ENCODE measurements at regions not wholly inside any gene's neighbourhood (a gene's known extent, or its start where the extent isn't known, plus 50 kb on each side); places are given as distances from the start of the nearest gene placed in this dataset.

DNA sequence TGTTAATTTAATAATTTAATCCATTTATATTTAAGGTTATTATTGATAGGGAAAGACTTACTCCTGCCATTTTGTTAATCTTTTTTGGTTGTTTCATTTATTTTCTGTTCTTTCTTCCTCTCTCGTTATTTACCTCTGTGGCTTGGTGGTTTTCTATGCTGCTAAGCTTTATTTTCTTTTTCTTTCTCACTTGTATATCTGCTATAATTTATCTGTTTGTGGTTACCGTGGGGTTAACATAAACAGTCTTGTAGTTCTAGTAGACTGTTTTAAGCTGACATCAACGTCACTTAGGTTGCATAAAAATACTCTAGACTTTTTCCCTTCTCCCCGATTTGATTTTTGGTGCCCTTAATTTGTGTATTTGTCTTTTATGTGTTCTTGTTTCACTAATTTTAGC lies 381.3 kb upstream of the SPTLC3 start:
- no peaks in the 10 kb centered on the region for H3K27me3 ChIP-seq (replicated peaks; ENCODE audit: control insufficient read depth, insufficient read depth, low read length)
- H3K9ac ChIP-seq (ENCODE audit: low read length) = no peak overlapping the region
- H3K36me3 ChIP-seq (ENCODE audit: control insufficient read depth, insufficient read depth, low read length, severe bottlenecking) = no peaks in the 10 kb centered on the region
- no peak overlapping the region for H3K4me3 ChIP-seq (ENCODE audit: low read length)
- H3K4me1 ChIP-seq (ENCODE audit: control insufficient read depth, insufficient read depth, low read length) = no peaks in the 10 kb centered on the region
- H3K9me3 ChIP-seq (ENCODE audit: control insufficient read depth, low read length) = peaks cover 12% of the 10 kb centered on the region
- DNase-seq (ENCODE audit: low read depth) = no peak

DNA sequence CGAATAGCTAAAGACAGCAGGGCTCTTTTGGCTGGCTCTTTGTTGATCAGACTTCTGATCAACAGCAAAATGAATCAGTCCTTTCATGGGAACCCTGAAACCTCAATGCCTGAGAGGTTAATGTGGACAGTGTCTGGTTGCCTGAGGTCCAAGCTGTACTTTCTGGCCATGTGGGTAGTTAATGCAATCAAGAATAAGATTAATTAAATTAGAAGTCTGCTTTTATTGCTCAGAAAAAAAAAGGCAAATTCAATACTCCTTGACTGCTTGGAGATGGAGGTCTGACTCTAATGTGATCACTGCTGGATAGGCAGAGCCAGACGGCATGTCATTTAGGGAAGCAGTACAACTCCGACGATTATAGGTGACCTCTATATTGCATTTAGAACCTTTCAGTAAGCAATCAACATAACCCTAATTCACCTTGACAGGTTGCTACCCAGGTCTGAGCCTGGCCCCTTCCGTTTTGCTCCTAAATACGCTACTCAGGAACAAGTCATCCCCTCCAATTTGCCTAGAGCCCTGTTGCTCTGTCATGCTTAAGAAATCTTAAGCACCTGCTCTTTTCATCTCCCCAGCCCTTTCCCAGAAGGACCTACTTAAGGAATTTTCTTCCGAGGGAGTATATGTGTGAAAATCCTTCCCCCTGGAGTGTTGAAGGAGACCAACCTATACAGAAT lies 370.0 kb upstream of the SPTLC3 start:
- Histone ChIP-seq H3K9ac (ENCODE audit: low read length) (no peak overlapping the region), H3K36me3 (ENCODE audit: control insufficient read depth, insufficient read depth, low read length, severe bottlenecking) (no peaks in the 10 kb centered on the region), H3K27me3 (replicated peaks; ENCODE audit: control insufficient read depth, insufficient read depth, low read length) (no peaks in the 10 kb centered on the region), H3K4me1 (ENCODE audit: control insufficient read depth, insufficient read depth, low read length) (no peaks in the 10 kb centered on the region), H3K9me3 (ENCODE audit: control insufficient read depth, low read length) (no peaks in the 10 kb centered on the region), H3K4me3 (ENCODE audit: low read length) (no peak overlapping the region)
- DNase-seq (ENCODE audit: low read depth) = no peak

DNA sequence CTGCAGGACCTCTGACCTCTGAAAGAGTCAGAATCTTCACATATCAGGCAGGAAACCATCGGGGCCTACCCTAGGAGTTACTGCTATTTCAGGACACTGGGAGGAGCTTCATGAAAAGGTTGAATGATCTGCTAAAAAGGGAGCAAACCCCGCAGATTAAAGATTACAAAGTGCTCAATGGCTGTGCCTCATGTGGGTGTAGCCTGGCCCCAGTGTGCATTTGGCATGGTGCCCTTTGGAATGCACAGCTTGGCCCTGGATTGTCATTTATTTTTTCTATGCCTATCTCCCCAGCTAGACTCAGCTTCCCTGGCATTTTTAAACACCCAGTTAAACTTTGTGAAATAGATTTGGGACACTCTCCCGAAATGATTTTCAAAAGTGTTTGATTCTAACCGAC lies 368.5 kb upstream of the SPTLC3 start:
- no peaks in the 10 kb centered on the region for H3K36me3 ChIP-seq (ENCODE audit: control insufficient read depth, insufficient read depth, low read length, severe bottlenecking)
- H3K27me3 ChIP-seq (replicated peaks; ENCODE audit: control insufficient read depth, insufficient read depth, low read length) = no peaks in the 10 kb centered on the region
- no peak overlapping the region for H3K4me3 ChIP-seq (ENCODE audit: low read length)
- no peak for DNase-seq (ENCODE audit: low read depth)
- no peaks in the 10 kb centered on the region for H3K9me3 ChIP-seq (ENCODE audit: control insufficient read depth, low read length)
- no peaks in the 10 kb centered on the region for H3K4me1 ChIP-seq (ENCODE audit: control insufficient read depth, insufficient read depth, low read length)
- H3K9ac ChIP-seq (ENCODE audit: low read length) = no peak overlapping the region

DNA sequence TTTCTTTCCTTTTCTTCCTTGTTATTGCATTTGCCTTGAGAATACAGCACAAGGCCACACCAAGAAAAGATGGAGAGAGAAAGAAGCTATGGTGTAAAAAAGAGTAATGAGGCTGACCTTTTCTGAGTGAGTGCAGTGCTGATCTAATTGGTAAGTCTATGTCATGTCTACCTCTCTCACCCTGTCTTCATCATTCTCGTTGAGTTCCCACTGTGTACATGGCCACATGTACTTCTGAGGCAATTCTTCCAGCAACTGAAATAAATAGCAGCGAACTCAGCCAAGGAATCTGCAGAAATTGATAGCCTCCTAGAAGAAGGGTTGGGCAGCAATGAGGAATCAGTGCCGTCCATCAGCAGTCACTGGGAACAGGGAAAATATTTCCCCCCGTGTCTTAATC lies 367.2 kb upstream of the SPTLC3 start:
- Histone ChIP-seq H3K27me3 (replicated peaks; ENCODE audit: control insufficient read depth, insufficient read depth, low read length) (no peaks in the 10 kb centered on the region), H3K4me1 (ENCODE audit: control insufficient read depth, insufficient read depth, low read length) (no peaks in the 10 kb centered on the region), H3K36me3 (ENCODE audit: control insufficient read depth, insufficient read depth, low read length, severe bottlenecking) (no peaks in the 10 kb centered on the region), H3K4me3 (ENCODE audit: low read length) (no peak overlapping the region), H3K9ac (ENCODE audit: low read length) (no peak overlapping the region), H3K9me3 (ENCODE audit: control insufficient read depth, low read length) (no peaks in the 10 kb centered on the region)
- no peak for DNase-seq (ENCODE audit: low read depth)

DNA sequence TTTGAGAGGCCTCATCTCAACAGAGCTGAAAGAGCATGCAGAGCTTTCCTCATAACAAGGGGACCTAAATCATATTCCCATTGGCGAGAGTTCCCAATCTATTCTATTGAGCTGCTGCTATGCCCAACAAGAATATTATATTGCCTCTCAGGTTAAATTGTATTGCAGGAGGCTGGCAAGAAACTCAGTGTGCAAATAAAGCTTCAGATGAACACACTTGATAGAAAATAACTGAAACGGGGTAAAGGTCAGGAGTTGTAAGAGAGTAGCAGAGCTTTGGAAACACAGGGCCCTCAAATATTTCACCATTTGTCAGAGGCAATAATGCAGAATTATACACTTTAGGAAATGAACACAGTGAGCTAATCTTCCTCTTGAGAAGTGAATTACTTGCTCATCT lies 364.3 kb upstream of the SPTLC3 start:
- no peaks in the 10 kb centered on the region for H3K9me3 ChIP-seq (ENCODE audit: control insufficient read depth, low read length)
- no peaks in the 10 kb centered on the region for H3K27me3 ChIP-seq (replicated peaks; ENCODE audit: control insufficient read depth, insufficient read depth, low read length)
- DNase-seq (ENCODE audit: low read depth) = no peak
- no peak overlapping the region for H3K9ac ChIP-seq (ENCODE audit: low read length)
- no peaks in the 10 kb centered on the region for H3K4me1 ChIP-seq (ENCODE audit: control insufficient read depth, insufficient read depth, low read length)
- no peaks in the 10 kb centered on the region for H3K36me3 ChIP-seq (ENCODE audit: control insufficient read depth, insufficient read depth, low read length, severe bottlenecking)
- H3K4me3 ChIP-seq (ENCODE audit: low read length) = no peak overlapping the region

DNA sequence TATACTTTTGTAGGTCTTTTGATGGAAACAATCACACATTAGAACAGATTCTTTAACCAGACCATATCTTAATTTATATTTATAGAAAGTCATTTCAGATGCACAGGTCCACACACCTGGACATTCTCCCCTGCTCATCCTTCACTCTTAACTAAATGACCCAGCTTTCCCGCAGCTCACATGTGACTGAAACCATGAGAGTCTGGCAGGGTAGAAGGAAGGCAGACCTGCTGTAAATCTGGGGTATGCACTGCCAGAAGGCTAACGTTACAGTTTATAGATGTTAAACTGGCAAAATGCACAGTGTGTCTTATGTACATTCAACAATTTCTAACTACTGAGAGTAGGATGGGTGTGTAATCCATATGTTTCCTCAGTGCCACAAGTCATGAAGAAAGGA lies 359.5 kb upstream of the SPTLC3 start:
- no peaks in the 10 kb centered on the region for H3K9me3 ChIP-seq (ENCODE audit: control insufficient read depth, low read length)
- no peak overlapping the region for H3K4me3 ChIP-seq (ENCODE audit: low read length)
- H3K9ac ChIP-seq (ENCODE audit: low read length) = no peak overlapping the region
- no peaks in the 10 kb centered on the region for H3K4me1 ChIP-seq (ENCODE audit: control insufficient read depth, insufficient read depth, low read length)
- no peaks in the 10 kb centered on the region for H3K36me3 ChIP-seq (ENCODE audit: control insufficient read depth, insufficient read depth, low read length, severe bottlenecking)
- H3K27me3 ChIP-seq (replicated peaks; ENCODE audit: control insufficient read depth, insufficient read depth, low read length) = no peaks in the 10 kb centered on the region
- no peak for DNase-seq (ENCODE audit: low read depth)

DNA sequence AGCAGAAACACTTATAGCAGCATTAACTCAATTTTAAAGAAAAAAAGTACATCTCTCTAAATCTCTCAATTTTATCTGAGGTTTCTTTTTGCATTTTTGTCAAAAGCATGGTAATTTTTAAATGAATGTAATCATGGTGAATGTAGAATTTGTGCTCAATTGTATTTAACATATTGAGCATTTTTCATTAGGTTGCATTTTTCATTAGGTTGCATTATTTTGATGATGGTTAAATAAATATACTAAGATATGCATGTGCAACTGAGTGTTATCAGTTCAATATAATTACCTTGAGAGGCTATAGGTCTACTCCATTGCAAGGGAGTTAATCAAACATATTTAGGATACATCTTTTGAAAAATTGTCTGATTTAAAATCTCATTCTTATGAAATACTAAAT lies 355.1 kb upstream of the SPTLC3 start:
- Histone ChIP-seq H3K4me1 (ENCODE audit: control insufficient read depth, insufficient read depth, low read length) (no peaks in the 10 kb centered on the region), H3K9me3 (ENCODE audit: control insufficient read depth, low read length) (no peaks in the 10 kb centered on the region), H3K36me3 (ENCODE audit: control insufficient read depth, insufficient read depth, low read length, severe bottlenecking) (no peaks in the 10 kb centered on the region), H3K4me3 (ENCODE audit: low read length) (no peak overlapping the region), H3K9ac (ENCODE audit: low read length) (no peak overlapping the region), H3K27me3 (replicated peaks; ENCODE audit: control insufficient read depth, insufficient read depth, low read length) (no peaks in the 10 kb centered on the region)
- DNase-seq (ENCODE audit: low read depth) = no peak

DNA sequence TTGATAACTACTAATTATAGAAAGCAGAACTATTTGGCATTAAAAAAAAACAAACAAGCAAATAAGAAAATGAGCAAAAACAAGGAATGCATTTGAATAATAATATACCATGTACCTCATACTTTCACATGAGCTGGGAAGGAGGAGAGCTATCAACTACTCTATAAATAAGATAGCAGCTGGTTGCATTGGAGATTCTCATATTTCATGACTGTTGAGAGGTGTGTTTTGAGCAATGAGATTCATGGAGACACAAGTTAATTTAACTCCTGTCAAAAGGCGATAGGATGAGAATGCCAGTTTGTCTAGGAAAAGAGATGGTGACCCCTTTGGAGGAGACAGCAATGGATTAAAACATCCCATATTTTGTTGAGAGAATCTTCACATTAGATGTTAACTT lies 348.8 kb upstream of the SPTLC3 start:
- no peaks in the 10 kb centered on the region for H3K36me3 ChIP-seq (ENCODE audit: control insufficient read depth, insufficient read depth, low read length, severe bottlenecking)
- H3K27me3 ChIP-seq (replicated peaks; ENCODE audit: control insufficient read depth, insufficient read depth, low read length) = no peaks in the 10 kb centered on the region
- H3K9ac ChIP-seq (ENCODE audit: low read length) = no peak overlapping the region
- no peak overlapping the region for H3K4me3 ChIP-seq (ENCODE audit: low read length)
- H3K9me3 ChIP-seq (ENCODE audit: control insufficient read depth, low read length) = peaks cover 7% of the 10 kb centered on the region
- no peaks in the 10 kb centered on the region for H3K4me1 ChIP-seq (ENCODE audit: control insufficient read depth, insufficient read depth, low read length)
- no peak for DNase-seq (ENCODE audit: low read depth)

DNA sequence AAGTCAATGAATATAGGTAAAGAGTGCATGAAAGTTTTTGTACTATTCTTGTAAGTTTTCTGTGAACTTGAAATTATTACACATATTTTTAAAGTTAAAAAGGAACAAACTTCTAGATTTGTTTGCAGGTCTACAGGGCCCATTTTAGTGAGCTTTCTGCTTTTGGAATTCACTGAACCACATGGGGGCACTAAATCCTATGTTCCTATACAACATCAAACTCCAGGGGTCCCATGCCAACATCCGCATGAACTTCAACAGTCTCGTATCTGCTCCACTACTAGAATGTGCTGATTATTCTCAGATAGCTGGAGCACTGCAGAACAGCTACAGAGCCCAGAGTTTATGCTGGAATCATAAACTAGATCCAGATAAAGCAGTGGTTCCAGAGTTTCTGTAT lies 347.9 kb upstream of the SPTLC3 start:
- no peaks in the 10 kb centered on the region for H3K27me3 ChIP-seq (replicated peaks; ENCODE audit: control insufficient read depth, insufficient read depth, low read length)
- no peak for DNase-seq (ENCODE audit: low read depth)
- H3K4me3 ChIP-seq (ENCODE audit: low read length) = no peak overlapping the region
- peaks cover 7% of the 10 kb centered on the region for H3K9me3 ChIP-seq (ENCODE audit: control insufficient read depth, low read length)
- no peaks in the 10 kb centered on the region for H3K4me1 ChIP-seq (ENCODE audit: control insufficient read depth, insufficient read depth, low read length)
- H3K9ac ChIP-seq (ENCODE audit: low read length) = no peak overlapping the region
- H3K36me3 ChIP-seq (ENCODE audit: control insufficient read depth, insufficient read depth, low read length, severe bottlenecking) = no peaks in the 10 kb centered on the region

DNA sequence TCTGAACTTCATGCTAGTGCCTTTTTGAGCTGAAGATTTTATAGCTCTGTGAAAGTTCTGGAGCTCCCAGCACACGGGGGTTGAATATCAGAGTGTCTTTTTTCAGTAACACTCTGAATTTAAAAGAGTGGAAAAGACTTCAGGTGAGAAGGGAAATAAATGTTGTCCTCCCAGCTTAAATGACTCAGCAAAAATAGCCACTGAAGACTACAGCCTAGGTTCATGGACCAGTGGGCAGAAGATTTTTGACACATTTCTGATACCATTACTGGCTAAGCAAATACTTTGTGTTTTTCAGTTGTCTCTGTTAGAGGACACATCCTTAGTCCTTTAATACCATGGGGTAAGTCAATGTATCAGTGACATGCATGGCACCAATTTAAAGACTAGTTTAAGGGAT lies 338.5 kb upstream of the SPTLC3 start:
- Histone ChIP-seq H3K27me3 (replicated peaks; ENCODE audit: control insufficient read depth, insufficient read depth, low read length) (no peaks in the 10 kb centered on the region), H3K36me3 (ENCODE audit: control insufficient read depth, insufficient read depth, low read length, severe bottlenecking) (no peaks in the 10 kb centered on the region), H3K4me3 (ENCODE audit: low read length) (no peak overlapping the region), H3K9me3 (ENCODE audit: control insufficient read depth, low read length) (no peaks in the 10 kb centered on the region), H3K9ac (ENCODE audit: low read length) (no peak overlapping the region), H3K4me1 (ENCODE audit: control insufficient read depth, insufficient read depth, low read length) (no peaks in the 10 kb centered on the region)
- DNase-seq (ENCODE audit: low read depth) = no peak

DNA sequence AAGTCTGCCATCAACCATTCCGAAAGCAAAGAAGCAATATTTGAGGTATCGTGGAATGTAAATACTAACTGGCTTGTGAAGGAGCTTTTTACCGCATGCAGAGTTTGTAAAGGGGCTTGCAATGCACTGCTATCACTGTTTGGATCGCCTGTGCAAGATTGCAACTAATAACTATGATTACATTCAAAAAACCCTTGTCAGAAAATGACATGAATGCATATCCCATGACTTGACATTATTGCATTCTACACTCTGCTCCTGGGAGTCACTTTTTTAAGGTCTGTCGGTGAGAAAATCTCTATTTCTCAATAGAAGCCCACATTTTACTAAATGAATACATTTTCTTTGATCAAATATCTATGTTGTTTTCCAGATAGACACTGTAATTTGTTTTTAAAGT lies 335.4 kb upstream of the SPTLC3 start:
- no peaks in the 10 kb centered on the region for H3K9me3 ChIP-seq (ENCODE audit: control insufficient read depth, low read length)

DNA sequence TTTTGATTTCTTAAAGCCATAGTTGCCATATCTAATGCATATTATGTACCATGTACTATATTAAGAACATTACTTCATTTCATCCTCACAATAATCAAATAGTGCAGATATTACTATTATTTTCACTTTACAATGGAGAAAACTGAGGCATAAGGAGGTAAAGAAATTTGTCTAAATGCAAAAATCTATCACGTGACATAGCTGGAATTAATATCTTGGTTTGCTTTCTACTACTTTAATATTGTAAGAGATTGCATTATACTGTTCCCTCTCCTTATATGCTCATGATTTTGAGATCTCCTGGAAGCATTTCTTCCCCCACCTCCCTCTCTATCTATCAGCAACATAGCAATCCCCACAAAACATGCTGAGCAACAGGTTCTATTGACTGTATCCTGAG lies 330.8 kb upstream of the SPTLC3 start:
- no peak overlapping the region for H3K9ac ChIP-seq (ENCODE audit: low read length)
- H3K27me3 ChIP-seq (replicated peaks; ENCODE audit: control insufficient read depth, insufficient read depth, low read length) = no peaks in the 10 kb centered on the region
- DNase-seq (ENCODE audit: low read depth) = no peak
- H3K4me3 ChIP-seq (ENCODE audit: low read length) = no peak overlapping the region
- no peaks in the 10 kb centered on the region for H3K4me1 ChIP-seq (ENCODE audit: control insufficient read depth, insufficient read depth, low read length)
- H3K36me3 ChIP-seq (ENCODE audit: control insufficient read depth, insufficient read depth, low read length, severe bottlenecking) = no peaks in the 10 kb centered on the region
- H3K9me3 ChIP-seq (ENCODE audit: control insufficient read depth, low read length) = no peaks in the 10 kb centered on the region

More for the DNA sequence above, 335.4 kb upstream of the SPTLC3 start:
- Histone ChIP-seq H3K27me3 (replicated peaks; ENCODE audit: control insufficient read depth, insufficient read depth, low read length) (no peaks in the 10 kb centered on the region), H3K4me3 (ENCODE audit: low read length) (no peak overlapping the region), H3K9ac (ENCODE audit: low read length) (no peak overlapping the region), H3K4me1 (ENCODE audit: control insufficient read depth, insufficient read depth, low read length) (no peaks in the 10 kb centered on the region), H3K36me3 (ENCODE audit: control insufficient read depth, insufficient read depth, low read length, severe bottlenecking) (no peaks in the 10 kb centered on the region)
- DNase-seq (ENCODE audit: low read depth) = no peak

Data from adipocyte (in vitro differentiated cells).